Spleen (tissue), 11 donors: ENCODE measurements at regions not wholly inside any gene's neighbourhood (a gene's known extent, or its start where the extent isn't known, plus 50 kb on each side); places are given as distances from the start of the nearest gene placed in this dataset.

Experiments
- DNase-seq: peaks from one replicate; pipeline ENCODE4 v3.0.0-alpha.2; 2020
- H3K27ac ChIP-seq, 8 donors: fragments of 200-600 bp; sonication (generic) in 7 of 8; 1 replicate in 4 of 8; 2 replicates in 4 of 8; pipeline versions ENCODE4 v1.5.0 to v1.8.0; 2016 to 2021; ENCODE audit warnings: inconsistent platforms in 4 of 8, mild to moderate bottlenecking in 4 of 8, moderate library complexity in 1 of 8
- H3K27me3 ChIP-seq, 7 donors: fragments of 200-600 bp; sonication (generic) in 6 of 7; replicated peaks in 1 of 7; 1 replicate in 4 of 7; 2 replicates in 3 of 7; pipeline versions ENCODE4 v1.5.0 to v1.8.0; 2016 to 2021; ENCODE audit warnings: inconsistent platforms in 3 of 7, mild to moderate bottlenecking in 1 of 7
- H3K36me3 ChIP-seq, 6 donors: fragments of 200-600 bp; sonication (generic) in 5 of 6; 1 replicate in 4 of 6; 2 replicates in 2 of 6; pipeline versions ENCODE4 v1.5.0 to v1.8.0; 2016 to 2021; ENCODE audit warnings: inconsistent platforms in 2 of 6
- H3K4me1 ChIP-seq, 6 donors: fragments of 200-600 bp; sonication (generic) in 5 of 6; 1 replicate in 3 of 6; 2 replicates in 3 of 6; pipeline versions ENCODE4 v1.5.0 to v1.8.0; 2016 to 2021; ENCODE audit warnings: inconsistent platforms in 3 of 6
- H3K4me3 ChIP-seq, 8 donors: fragments of 200-600 bp; sonication (generic) in 7 of 8; 1 replicate in 4 of 8; 2 replicates in 4 of 8; pipeline versions ENCODE4 v1.5.0 to v1.8.0; 2016 to 2021; ENCODE audit warnings: inconsistent platforms in 4 of 8, mild to moderate bottlenecking in 4 of 8, moderate library complexity in 2 of 8
- H3K9me3 ChIP-seq, 8 donors: fragments of 200-600 bp; sonication (generic) in 7 of 8; 1 replicate in 4 of 8; 2 replicates in 4 of 8; pipeline versions ENCODE4 v1.5.0 to v1.8.0; 2016 to 2021; ENCODE audit warnings: inconsistent platforms in 4 of 8
- CTCF ChIP-seq, 11 experiments: fragments of 200-600 bp in 7 of 11; fragments of 450-650 bp in 4 of 11; sonication (generic) in 4 of 11; IDR thresholded peaks in 8 of 11; conservative IDR thresholded peaks in 3 of 11; 1 replicate in 7 of 11; 2 replicates in 4 of 11; pipeline versions ENCODE4 v1.4.0 to v1.8.0; 2016 to 2021; ENCODE audit warnings: antibody characterized with exemption in 11 of 11, inconsistent platforms in 4 of 11, mild to moderate bottlenecking in 1 of 11
- POLR2A ChIP-seq, 3 donors: fragments of 450-650 bp; IDR thresholded peaks; one replicate each; pipeline ENCODE4 v1.5.1; 2017; ENCODE audit warnings: antibody characterized with exemption in 3 of 3, mild to moderate bottlenecking in 1 of 3
- POLR2AphosphoS5 ChIP-seq, 3 donors: sonication (generic); formaldehyde crosslinking; IDR thresholded peaks; one replicate each; pipeline ENCODE4 v1.5.1; 2017; ENCODE audit warnings: antibody characterized with exemption in 3 of 3
- WGBS, 5 donors: extraction: QIAGEN DNeasy Blood & Tissue Kit in 3 of 5; methylation state at CpG; one replicate each; pipeline versions ENCODE4 v1.1.5 to v1.1.7; 2013 to 2018; 5-methylcytosine and 5-hydroxymethylcytosine counted together
- intact Hi-C: fragments of 100-400 bp; cut with DNase I; formaldehyde crosslinking; loops from one replicate; pipeline ENCODE4 v1.15.0; 2023; ENCODE audit warnings: low total_unique reads
- donor health status: healthy with polysubstance abuse.
- donor health status: DM: no; HTN: no; CAD: no; lungs with moderate emphysema.
- donor health status: DM: no; HTN: no; CAD: no.
- donor health status: Bipolar disorder and iron deficiency.
- donor health status: healthy.
- donor health status: DM: no; HTN: no; CAD: no.
- donor health status: DM: yes; HTN: yes; CAD: no.

GRCh38 chr12:69168363-69168762 is 71.0 kb upstream of the CPSF6 start:
- no peaks in the 10 kb centered on the region for H3K4me1 ChIP-seq
- no peaks in the 10 kb centered on the region for H3K36me3 ChIP-seq
- intact Hi-C loops: no loop called here
- no peak for TF ChIP-seq CTCF (IDR thresholded peaks at IDR 0.05 in 8 of 11, conservative IDR thresholded peaks at IDR 0.05 in 3 of 11)
- no peak for TF ChIP-seq POLR2A (IDR thresholded peaks at IDR 0.05)
- TF ChIP-seq POLR2AphosphoS5 (IDR thresholded peaks at IDR 0.05): no peak
- no peak overlapping the region for H3K27ac ChIP-seq
- H3K9me3 ChIP-seq: no peaks in the 10 kb centered on the region
- H3K27me3 ChIP-seq: no peaks in the 10 kb centered on the region
- no peak overlapping the region for H3K4me3 ChIP-seq
- DNase-seq: no peak
- WGBS, 5 donors: 89 to 95% (median 93%) methylated on average over 5 of the region's 5 CpGs

- Histone ChIP-seq H3K9me3 (no peaks in the 10 kb centered on the region), H3K36me3 (no peaks in the 10 kb centered on the region), H3K4me1 (no peaks in the 10 kb centered on the region), H3K4me3 (no peak overlapping the region), H3K27ac (no peak overlapping the region), H3K27me3 (no peaks in the 10 kb centered on the region)
- intact Hi-C loops: no loop called here
- DNase-seq: no peak
- no peak for TF ChIP-seq POLR2AphosphoS5 (IDR thresholded peaks at IDR 0.05)
- TF ChIP-seq POLR2A (IDR thresholded peaks at IDR 0.05): no peak
- no peak for TF ChIP-seq CTCF (IDR thresholded peaks at IDR 0.05 in 8 of 11, conservative IDR thresholded peaks at IDR 0.05 in 3 of 11)
- WGBS, 5 donors: 91 to 98% (median 97%) methylated on average over 3 of the region's 3 CpGs
These were observed 70.5 kb upstream of the CPSF6 start for GRCh38 chr12:69168828-69169227.

GRCh38 chr12:69170293-69170692 is 69.1 kb upstream of the CPSF6 start:
- intact Hi-C loops: no loop called here
- TF ChIP-seq CTCF (IDR thresholded peaks at IDR 0.05 in 8 of 11, conservative IDR thresholded peaks at IDR 0.05 in 3 of 11): no peak
- Histone ChIP-seq H3K4me3 (no peak overlapping the region), H3K9me3 (no peaks in the 10 kb centered on the region), H3K27ac (no peak overlapping the region), H3K27me3 (no peaks in the 10 kb centered on the region), H3K36me3 (no peaks in the 10 kb centered on the region), H3K4me1 (no peaks in the 10 kb centered on the region)
- WGBS, 5 donors: 65 to 77% (median 68%) methylated on average over 3 to 4 of the region's 4 CpGs
- DNase-seq: no peak

- no peaks in the 10 kb centered on the region for H3K27me3 ChIP-seq
- H3K27ac ChIP-seq: no peak overlapping the region
- no peak for TF ChIP-seq POLR2AphosphoS5 (IDR thresholded peaks at IDR 0.05)
- TF ChIP-seq POLR2A (IDR thresholded peaks at IDR 0.05): no peak
- no peak for TF ChIP-seq CTCF (IDR thresholded peaks at IDR 0.05 in 8 of 11, conservative IDR thresholded peaks at IDR 0.05 in 3 of 11)
- intact Hi-C loops: no loop called here
- no peak for DNase-seq
- H3K4me3 ChIP-seq: no peak overlapping the region
- 68 to 81% (median 76%) methylated on average over 6 of the region's 6 CpGs for WGBS, 5 donors
- peaks cover 0 to 6% (median 0%) of the 10 kb centered on the region in 8 donors for H3K9me3 ChIP-seq
- no peaks in the 10 kb centered on the region for H3K36me3 ChIP-seq
- H3K4me1 ChIP-seq: no peaks in the 10 kb centered on the region
These were observed 67.5 kb upstream of the CPSF6 start for GRCh38 chr12:69171881-69172280.
